Keratinocyte (primary cell): ENCODE measurements at regions not wholly inside any gene's neighbourhood (a gene's known extent, or its start where the extent isn't known, plus 50 kb on each side); places are given as distances from the start of the nearest gene placed in this dataset.
"Not testable (repeated sequence)": the region's sequence is repeated elsewhere in the genome, so short reads cannot be mapped to it uniquely, and the experiment has no call there.

ENCODE experiments used
- EZH2 ChIP-seq: IDR thresholded peaks from one replicate; pipeline ENCODE4 v1.6.1; 2012; ENCODE audit warnings: inconsistent platforms, mild to moderate bottlenecking, low read length, moderate library complexity
- TF ChIP-seq, protein P1 (sequence below), 3 experiments: IDR thresholded peaks in 1 of 3; conservative IDR thresholded peaks in 1 of 3; optimal IDR thresholded peaks in 1 of 3; 2 replicates in 2 of 3; 3 replicates in 1 of 3; pipeline versions ENCODE3 to v1.5.1; 2011; ENCODE audit warnings: low read length in 3 of 3, mild to moderate bottlenecking in 3 of 3, moderate library complexity in 2 of 3, control low read depth in 1 of 3, inconsistent platforms in 1 of 3; ENCODE audit not compliant: insufficient read depth in 2 of 3; ENCODE audit errors: extremely low read depth in 1 of 3

DNA sequence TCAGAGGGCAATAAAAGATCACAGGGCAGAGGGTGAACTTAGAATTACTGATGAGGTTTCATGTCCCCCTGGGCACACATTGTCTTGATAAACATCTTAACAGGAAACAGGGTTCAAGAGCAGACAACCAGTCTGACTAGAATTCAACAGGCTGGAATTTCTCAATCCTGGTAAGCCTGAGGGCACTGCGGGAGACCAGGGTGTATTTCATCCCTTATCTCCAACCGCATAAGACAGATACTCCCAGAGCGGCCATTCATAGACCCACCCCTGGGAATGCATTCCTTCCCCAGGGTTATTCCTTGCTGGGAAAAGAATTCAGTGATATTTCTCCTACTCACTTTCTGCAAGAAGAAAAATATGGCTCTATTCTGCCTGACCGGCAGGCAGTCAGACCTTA lies 549.5 kb upstream of the ADGRB3 start:
- TF ChIP-seq, protein P1, sequence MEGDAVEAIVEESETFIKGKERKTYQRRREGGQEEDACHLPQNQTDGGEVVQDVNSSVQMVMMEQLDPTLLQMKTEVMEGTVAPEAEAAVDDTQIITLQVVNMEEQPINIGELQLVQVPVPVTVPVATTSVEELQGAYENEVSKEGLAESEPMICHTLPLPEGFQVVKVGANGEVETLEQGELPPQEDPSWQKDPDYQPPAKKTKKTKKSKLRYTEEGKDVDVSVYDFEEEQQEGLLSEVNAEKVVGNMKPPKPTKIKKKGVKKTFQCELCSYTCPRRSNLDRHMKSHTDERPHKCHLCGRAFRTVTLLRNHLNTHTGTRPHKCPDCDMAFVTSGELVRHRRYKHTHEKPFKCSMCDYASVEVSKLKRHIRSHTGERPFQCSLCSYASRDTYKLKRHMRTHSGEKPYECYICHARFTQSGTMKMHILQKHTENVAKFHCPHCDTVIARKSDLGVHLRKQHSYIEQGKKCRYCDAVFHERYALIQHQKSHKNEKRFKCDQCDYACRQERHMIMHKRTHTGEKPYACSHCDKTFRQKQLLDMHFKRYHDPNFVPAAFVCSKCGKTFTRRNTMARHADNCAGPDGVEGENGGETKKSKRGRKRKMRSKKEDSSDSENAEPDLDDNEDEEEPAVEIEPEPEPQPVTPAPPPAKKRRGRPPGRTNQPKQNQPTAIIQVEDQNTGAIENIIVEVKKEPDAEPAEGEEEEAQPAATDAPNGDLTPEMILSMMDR (optimal IDR thresholded peaks at IDR 0.05 in 1 of 3, IDR thresholded peaks at IDR 0.05 in 1 of 3, conservative IDR thresholded peaks at IDR 0.05 in 1 of 3; ENCODE audit: extremely low read depth in 1 of 3, insufficient read depth in 2 of 3, low read length in 3 of 3): not testable (repeated sequence)
- TF ChIP-seq EZH2: not testable (repeated sequence)
